Ishikawa (cell line): ENCODE measurements at regions not wholly inside any gene's neighbourhood (a gene's known extent, or its start where the extent isn't known, plus 50 kb on each side); places are given as distances from the start of the nearest gene placed in this dataset.

Experiments used
- CREB1 ChIP-seq: IDR thresholded peaks from 2 replicates; pipeline ENCODE4 v1.6.1; 2012; ENCODE audit warnings: low read depth
- EP300 ChIP-seq: IDR thresholded peaks from 2 replicates; pipeline ENCODE4 v1.6.1; 2012; ENCODE audit warnings: borderline replicate concordance
- FOXM1 ChIP-seq: IDR thresholded peaks from 2 replicates; pipeline ENCODE4 v1.6.1; 2012; ENCODE audit warnings: low read depth, borderline replicate concordance
- TF ChIP-seq, protein P1 (sequence below): IDR thresholded peaks from 2 replicates; pipeline ENCODE4 v1.6.1; 2012; ENCODE audit warnings: low read depth, mild to moderate bottlenecking

DNA sequence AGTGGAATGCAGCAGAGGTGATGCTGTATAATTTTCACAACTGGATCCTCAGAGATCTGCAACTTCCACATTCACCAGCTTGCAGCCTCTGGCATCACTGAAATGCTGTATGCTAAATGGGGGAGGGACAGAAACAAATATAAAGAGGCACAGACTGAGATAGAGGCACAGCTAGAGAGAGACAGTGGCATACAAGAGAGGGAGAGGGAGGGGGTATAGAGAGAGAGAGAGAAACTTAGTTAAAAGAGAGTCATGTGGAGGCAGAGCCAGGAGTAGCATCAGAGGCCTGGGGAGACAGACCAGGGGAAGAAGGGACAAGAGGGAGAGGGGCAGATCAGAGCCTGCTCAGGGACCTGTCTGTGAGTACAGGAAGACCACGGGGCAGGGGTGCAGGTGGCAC is 84.5 kb upstream of the GRIK3 start:
- TF ChIP-seq FOXM1 (no peak), EP300 (no peak), CREB1 (no peak)
- TF ChIP-seq, protein P1, sequence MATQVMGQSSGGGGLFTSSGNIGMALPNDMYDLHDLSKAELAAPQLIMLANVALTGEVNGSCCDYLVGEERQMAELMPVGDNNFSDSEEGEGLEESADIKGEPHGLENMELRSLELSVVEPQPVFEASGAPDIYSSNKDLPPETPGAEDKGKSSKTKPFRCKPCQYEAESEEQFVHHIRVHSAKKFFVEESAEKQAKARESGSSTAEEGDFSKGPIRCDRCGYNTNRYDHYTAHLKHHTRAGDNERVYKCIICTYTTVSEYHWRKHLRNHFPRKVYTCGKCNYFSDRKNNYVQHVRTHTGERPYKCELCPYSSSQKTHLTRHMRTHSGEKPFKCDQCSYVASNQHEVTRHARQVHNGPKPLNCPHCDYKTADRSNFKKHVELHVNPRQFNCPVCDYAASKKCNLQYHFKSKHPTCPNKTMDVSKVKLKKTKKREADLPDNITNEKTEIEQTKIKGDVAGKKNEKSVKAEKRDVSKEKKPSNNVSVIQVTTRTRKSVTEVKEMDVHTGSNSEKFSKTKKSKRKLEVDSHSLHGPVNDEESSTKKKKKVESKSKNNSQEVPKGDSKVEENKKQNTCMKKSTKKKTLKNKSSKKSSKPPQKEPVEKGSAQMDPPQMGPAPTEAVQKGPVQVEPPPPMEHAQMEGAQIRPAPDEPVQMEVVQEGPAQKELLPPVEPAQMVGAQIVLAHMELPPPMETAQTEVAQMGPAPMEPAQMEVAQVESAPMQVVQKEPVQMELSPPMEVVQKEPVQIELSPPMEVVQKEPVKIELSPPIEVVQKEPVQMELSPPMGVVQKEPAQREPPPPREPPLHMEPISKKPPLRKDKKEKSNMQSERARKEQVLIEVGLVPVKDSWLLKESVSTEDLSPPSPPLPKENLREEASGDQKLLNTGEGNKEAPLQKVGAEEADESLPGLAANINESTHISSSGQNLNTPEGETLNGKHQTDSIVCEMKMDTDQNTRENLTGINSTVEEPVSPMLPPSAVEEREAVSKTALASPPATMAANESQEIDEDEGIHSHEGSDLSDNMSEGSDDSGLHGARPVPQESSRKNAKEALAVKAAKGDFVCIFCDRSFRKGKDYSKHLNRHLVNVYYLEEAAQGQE = no peak
